ENCODE measurements at regions not wholly inside any gene's neighbourhood (a gene's known extent, or its start where the extent isn't known, plus 50 kb on each side); places are given as distances from the start of the nearest gene placed in this dataset.
"Not testable (repeated sequence)": the region's sequence is repeated elsewhere in the genome, so short reads cannot be mapped to it uniquely, and the experiment has no call there.

DNA sequence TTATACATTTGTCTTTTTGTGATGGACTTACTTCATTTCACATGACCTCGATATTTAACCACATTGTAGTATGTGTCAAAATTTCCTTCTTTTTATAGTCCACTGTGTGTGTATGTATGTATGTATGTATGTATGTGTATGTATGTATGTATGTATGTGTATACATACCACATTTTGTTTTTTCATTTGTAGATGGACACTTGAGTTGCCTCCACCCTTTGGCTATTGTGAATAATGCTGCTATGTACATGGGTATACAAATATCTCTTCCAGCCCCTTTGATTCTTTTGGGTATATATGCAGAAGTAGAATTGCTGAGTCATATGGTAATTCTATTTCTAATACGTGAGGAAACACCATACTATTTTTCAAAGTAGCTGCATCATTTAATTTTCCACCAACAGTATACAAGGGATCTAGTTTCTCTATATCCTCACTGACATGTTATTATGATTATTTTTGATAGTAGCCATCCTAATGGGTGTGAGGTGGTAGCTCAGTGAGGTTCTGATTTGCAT is 228.2 kb downstream of the OPA1 start:
- DNase-seq (no peak), ATAC-seq (no peak)
- intact Hi-C loops (cut with micrococcal nuclease) = no loop called here

DNA sequence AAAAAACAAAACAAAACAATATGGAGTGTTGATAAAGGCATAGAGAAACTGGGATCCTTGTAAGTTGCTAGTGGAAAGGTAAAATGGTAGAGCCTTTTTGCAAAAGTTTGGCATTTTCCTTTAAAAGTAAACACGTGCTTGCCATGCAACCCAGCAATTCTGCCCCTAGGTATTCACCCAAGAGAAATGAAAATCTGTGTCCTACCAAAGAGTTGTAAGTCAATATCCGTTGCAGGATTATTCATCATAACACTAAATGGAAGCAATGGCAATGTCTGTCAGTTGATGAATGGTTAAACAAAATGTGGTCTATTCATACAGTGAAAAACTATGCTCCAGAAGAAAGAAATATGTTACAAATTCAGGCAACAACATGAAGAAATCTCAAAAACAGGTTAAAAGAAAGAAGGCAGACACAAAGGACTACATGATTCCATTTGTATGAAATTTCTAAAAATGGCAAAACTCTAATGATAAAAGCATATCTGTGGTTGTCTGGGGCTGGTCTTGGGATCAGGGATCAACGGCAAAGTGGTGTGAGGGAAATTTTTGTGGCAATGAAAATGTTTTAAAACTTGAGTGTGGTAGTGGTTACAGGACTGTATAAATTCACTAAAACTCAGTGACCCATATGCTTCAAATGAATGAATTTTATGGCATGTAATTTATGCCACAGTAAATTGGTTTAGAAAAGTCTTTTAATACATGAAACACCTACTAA is 229.6 kb downstream of the OPA1 start:
- DNase-seq (no peak), ATAC-seq (no peak)
- intact Hi-C loops (cut with micrococcal nuclease) = no loop called here

- ATAC-seq; DNase-seq; intact Hi-C loops (cut with micrococcal nuclease): not testable (repeated sequence)
Observed at GRCh38 chr3:193823213-193823605, 230.2 kb downstream of the OPA1 start.

DNA sequence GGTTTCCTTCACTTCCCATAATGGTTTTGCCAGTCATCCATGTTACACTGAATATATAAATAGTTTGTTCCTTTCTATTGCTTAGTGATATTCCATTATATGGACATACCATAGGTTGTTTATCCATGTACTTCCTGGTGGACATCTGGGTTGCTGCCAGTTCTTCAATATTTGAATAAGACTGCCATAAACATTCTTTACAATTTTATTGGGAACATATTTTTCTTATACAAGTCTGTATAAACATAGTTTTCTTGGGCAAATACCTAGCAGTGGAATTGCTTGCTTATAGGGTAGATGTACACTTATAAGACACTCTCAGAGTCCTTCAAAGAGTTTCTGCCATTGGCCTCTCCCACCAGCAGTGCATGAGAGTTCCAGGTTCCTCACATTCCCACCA is 231.4 kb downstream of the OPA1 start:
- DNase-seq = no peak
- intact Hi-C loops (cut with micrococcal nuclease) = no loop called here
- ATAC-seq = no peak

- ATAC-seq (no peak), DNase-seq (no peak)
- intact Hi-C loops (cut with micrococcal nuclease) = no loop called here
Observed at GRCh38 chr3:193825617-193826016, 232.6 kb downstream of the OPA1 start.

DNA sequence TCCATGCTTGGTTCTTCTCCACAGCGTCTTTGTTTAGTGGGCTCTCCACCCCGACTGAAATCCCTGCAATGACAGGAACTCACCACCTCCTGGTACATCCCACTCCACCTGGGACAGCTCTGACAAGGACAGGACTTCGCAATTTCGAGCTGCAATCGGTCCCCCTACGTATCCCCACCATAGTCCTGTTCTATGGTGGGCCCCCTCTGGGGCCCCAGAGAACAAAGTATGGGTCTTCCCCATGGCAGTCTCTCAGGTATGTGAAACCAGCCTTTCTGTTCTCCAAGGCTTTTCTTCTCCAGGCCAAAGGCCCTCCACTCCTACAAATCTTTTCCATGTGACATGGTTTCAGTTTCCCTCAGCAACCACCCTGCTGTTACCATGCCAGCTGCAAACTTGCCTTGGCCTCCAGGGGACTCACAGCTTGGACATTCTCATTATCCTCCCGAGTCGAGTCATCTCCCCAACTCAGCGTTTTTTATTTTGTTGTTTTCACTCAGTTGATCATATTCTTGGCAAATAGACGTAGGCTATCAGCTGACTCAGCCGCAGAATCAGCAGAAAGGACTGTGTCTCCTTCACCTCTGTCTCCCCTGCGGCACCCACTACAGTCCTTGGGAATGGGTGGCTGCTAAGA is 233.3 kb downstream of the OPA1 start:
- DNase-seq (no peak), ATAC-seq (peak; percentile 32)
- intact Hi-C loops (cut with micrococcal nuclease) = no loop called here

DNA sequence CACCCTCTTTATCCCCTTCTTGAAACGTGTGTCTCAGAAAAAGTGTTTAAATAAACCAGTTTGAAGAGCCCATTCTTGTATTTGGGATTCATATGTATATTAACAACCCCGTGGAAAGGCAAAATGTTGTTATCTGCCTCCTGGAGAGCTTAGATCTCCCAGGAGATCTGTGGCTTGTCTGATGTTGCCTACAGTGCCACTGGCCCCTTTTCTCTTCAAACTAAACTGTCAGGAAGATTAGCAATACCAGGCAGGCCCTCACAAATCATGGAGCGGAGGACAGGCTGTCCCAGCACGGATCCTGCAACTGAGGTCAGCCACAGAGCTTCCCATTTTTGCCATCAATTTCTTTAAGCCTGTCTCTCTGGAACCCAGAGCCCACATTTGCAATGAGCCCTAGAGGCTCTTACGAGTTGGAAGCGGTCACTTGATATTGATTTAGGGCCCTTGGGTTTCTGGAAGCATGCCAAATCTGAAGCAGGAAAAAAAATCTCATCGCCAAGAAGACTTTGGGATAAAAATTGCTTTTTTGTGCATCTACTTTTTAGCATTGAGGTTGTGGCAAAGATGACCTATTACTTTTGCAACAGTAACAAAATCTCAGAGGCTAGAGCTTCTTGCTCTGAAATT is 234.1 kb downstream of the OPA1 start:
- intact Hi-C loops (cut with micrococcal nuclease) = no loop called here
- ATAC-seq = no peak
- no peak for DNase-seq

DNA sequence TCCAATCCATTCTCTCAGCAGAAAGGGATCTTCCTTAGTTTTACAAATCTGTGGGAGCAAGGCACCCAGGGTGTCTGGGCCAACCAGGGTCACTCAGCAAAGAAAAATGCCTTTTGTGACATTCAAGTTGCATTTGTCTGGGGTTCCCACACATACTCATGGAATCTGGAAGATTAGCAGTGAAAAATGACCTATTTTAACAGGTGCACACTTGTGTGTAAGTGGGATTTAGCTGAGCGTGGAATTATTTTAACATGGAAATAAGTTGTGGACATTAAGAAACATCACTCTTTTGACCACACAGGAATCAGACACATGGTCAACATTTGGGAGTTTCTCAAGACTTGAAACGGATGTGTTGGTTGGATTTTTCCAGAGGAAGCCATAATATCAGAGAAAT is 234.9 kb downstream of the OPA1 start:
- DNase-seq = no peak
- intact Hi-C loops (cut with micrococcal nuclease) = no loop called here
- ATAC-seq = no peak

DNA sequence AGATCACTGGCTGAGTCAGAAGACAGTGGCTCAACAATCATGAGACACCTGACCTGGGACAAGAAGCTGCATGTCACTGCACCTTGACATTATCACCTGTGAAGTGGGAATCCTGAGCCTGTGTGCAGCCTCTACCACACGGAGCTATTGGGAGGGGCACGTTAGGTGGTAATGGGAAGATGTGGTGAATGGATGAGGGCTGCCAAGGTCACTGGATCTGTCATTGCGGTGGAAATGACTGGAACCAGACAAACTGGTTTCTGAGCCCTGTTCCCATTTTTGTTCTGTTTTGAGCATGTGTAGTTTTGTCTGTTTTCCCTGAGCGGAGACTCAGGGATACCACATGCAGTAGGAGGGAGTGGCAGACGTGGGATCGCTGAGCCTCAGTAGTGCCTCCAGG is 235.5 kb downstream of the OPA1 start:
- intact Hi-C loops (cut with micrococcal nuclease) = no loop called here
- no peak for DNase-seq
- ATAC-seq = no peak

GRCh38 chr3:193829781-193830180 is 236.8 kb downstream of the OPA1 start:
- DNase-seq (no peak), ATAC-seq (no peak)
- intact Hi-C loops (cut with micrococcal nuclease) = no loop called here

GRCh38 chr3:193830791-193831191 is 237.8 kb downstream of the OPA1 start:
- no peak for DNase-seq
- no peak for ATAC-seq
- intact Hi-C loops (cut with micrococcal nuclease) = no loop called here

- ATAC-seq (peak; percentile 6), DNase-seq (no peak)
- intact Hi-C loops (cut with micrococcal nuclease) = no loop called here
Observed at GRCh38 chr3:193831495-193832455, 238.8 kb downstream of the OPA1 start.

- DNase-seq (no peak), ATAC-seq (peak; percentile 83)
- intact Hi-C loops (cut with micrococcal nuclease) = no loop called here
Observed at GRCh38 chr3:193832833-193833413, 239.9 kb downstream of the OPA1 start.

DNA sequence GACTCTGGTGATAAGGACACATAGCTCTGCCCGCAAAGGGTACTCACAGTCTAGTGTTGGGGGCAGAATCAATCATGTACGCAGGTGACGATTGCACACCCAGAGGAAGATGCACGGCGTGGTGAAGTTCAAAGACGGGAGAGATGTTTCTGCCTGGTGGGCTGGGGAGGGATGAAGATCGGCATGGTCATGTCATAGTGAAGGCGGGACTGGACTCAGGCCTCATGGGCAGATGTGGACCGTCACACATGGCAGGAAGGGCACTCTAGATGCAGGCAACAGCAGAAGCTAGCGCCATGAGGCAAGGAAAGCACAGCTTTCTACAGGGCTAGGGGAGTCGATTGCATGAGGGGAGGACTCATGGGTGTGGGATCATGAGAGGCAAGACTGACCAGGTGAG is 240.6 kb downstream of the OPA1 start:
- intact Hi-C loops (cut with micrococcal nuclease) = no loop called here
- no peak for ATAC-seq

GRCh38 chr3:193835414-193835813 is 242.4 kb downstream of the OPA1 start:
- intact Hi-C loops (cut with micrococcal nuclease) = no loop called here
- ATAC-seq = no peak
- no peak for DNase-seq

More for the DNA sequence above, 240.6 kb downstream of the OPA1 start:
- no peak for DNase-seq

DNA sequence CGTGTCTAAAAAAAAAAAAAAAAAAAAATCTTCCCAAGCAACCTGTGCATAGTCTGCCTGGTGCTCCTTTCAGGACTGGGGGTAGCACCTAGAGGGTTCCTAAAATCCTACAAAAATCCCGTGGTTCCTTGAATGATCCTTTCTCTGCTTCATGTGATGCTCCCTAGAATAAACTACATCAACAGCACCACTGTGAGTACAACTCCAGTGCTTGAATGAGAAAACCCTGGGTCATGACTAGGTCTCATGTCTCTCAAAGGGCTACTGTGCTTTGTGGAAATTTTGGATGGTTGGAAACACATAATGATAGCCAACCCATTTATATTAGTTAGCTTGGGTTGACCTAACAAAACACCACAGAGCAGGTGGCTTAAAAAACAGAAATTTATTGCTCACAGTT is 243.5 kb downstream of the OPA1 start:
- intact Hi-C loops (cut with micrococcal nuclease) = no loop called here
- DNase-seq (no peak), ATAC-seq (no peak)

DNA sequence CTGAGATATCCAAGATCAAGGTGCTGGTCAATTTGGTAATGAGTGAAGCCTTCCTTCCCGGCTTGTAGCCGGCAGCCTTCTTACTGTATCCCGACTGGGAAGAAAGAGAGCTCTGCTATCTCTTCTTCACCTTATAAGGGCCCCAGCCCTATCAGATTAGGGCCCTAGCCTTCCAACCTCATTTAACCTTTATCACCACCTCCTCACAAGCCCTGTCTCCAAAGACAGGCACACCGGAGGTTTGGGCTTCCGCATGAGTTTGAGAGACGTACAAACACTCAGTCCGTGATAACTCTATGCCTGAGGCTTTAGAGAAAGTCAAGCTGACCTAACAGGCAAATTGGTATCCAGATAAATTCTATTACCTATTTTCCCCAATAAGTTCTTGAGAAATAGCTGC is 243.9 kb downstream of the OPA1 start:
- DNase-seq = no peak
- intact Hi-C loops (cut with micrococcal nuclease) = no loop called here
- ATAC-seq = no peak

DNA sequence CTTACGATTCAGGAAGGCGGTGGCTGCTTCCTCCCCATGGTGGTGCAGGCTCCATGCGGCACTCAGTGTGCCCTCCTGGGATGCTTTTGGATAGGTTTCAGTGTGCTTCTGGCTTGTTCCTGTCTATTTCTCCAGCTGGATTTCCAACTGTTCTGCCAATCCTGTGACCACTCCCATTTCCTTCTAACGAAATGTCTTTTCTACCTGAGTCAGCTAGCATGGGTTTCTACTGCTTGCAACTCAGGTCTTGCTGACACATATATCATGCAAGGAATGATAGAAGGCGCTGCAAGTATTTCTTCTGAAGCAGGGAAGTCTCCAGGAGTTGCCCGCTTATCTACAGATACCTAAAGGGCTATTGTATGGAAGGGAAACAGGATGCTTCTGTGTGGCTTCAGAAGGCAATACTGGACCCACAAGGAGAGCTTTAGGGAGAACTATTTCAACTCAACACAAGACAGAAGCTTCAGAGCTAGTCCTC is 244.4 kb downstream of the OPA1 start:
- ATAC-seq (no peak), DNase-seq (no peak)
- intact Hi-C loops (cut with micrococcal nuclease) = no loop called here

- ATAC-seq = no peak
- DNase-seq = no peak
- intact Hi-C loops (cut with micrococcal nuclease) = no loop called here
Observed at GRCh38 chr3:193840111-193840641, 247.2 kb downstream of the OPA1 start.
